SU-DHL-6 (cell line): ENCODE measurements at regions not wholly inside any gene's neighbourhood (a gene's known extent, or its start where the extent isn't known, plus 50 kb on each side); places are given as distances from the start of the nearest gene placed in this dataset.

ENCODE experiments used
- CTCF ChIP-seq: fragments of 200-600 bp; sonication (generic); IDR thresholded peaks from one replicate; pipeline ENCODE4 v1.5.1; 2017; ENCODE audit warnings: antibody characterized with exemption, mild to moderate bottlenecking, low read length, moderate library complexity; ENCODE audit not compliant: insufficient read depth, poor library complexity, severe bottlenecking
- EZH2phosphoT487 ChIP-seq: fragments of 200-600 bp; sonication (generic), shearing (Covaris generic); conservative IDR thresholded peaks from 2 replicates; pipeline ENCODE4 v1.6.1; 2018; ENCODE audit warnings: mild to moderate bottlenecking, antibody characterized with exemption, low read length, moderate library complexity, mixed read lengths

- TF ChIP-seq CTCF, result no peak
- TF ChIP-seq EZH2phosphoT487, result no peak
Measured at GRCh38 chr6:168939041-168939440, 314.6 kb downstream of the THBS2 start.
